Activated CD8-positive, alpha-beta T cell treated with anti-CD3 and anti-CD28 coated beads for 36 hours (primary cell): ENCODE measurements at regions not wholly inside any gene's neighbourhood (a gene's known extent, or its start where the extent isn't known, plus 50 kb on each side); places are given as distances from the start of the nearest gene placed in this dataset.

Source experiments
- ATAC-seq: fragments of 200-7000 bp; cut with Tn5 transposase; one replicate; pipeline ENCODE4 v1.10.0; 2021; ENCODE audit warnings: mild to moderate bottlenecking, moderate library complexity
- CTCF ChIA-PET: fragments of 350-600 bp; sonication (Branson Sonifier 250); formaldehyde crosslinking; loops from one replicate; lab custom pipeline; 2021; ENCODE audit warnings: antibody characterized with exemption; lab: Charles Lee
- POLR2A ChIA-PET: fragments of 350-600 bp; sonication (Branson Sonifier 250); formaldehyde crosslinking; loops from one replicate; lab custom pipeline; 2021; ENCODE audit warnings: antibody characterized with exemption; lab: Charles Lee
- DNase-seq: peaks from one replicate; pipeline ENCODE4 v3.0.0-alpha.2; 2020
- H3K27ac Mint-ChIP-seq: one replicate; pipeline ENCODE4 v1.8.0; 2021; ENCODE audit warnings: mild to moderate bottlenecking, mixed read lengths
- H3K27me3 Mint-ChIP-seq: one replicate; pipeline ENCODE4 v1.8.0; 2021; ENCODE audit warnings: mixed read lengths
- H3K36me3 Mint-ChIP-seq: one replicate; pipeline ENCODE4 v1.8.0; 2021; ENCODE audit warnings: low read depth, mixed read lengths
- H3K4me1 Mint-ChIP-seq: one replicate; pipeline ENCODE4 v1.8.0; 2021; ENCODE audit warnings: low read depth, mixed read lengths
- H3K4me3 Mint-ChIP-seq: one replicate; pipeline ENCODE4 v1.8.0; 2021; ENCODE audit warnings: mild to moderate bottlenecking, moderate library complexity, mixed read lengths
- H3K9me3 Mint-ChIP-seq: one replicate; pipeline ENCODE4 v1.8.0; 2021; ENCODE audit warnings: mixed read lengths
- intact Hi-C: fragments of 100-400 bp; cut with micrococcal nuclease; formaldehyde crosslinking; loops from one replicate; pipeline ENCODE4 v1.10.0; 2022
- TF ChIP-seq, protein P1 (sequence below): fragments of 200-600 bp; IDR thresholded peaks from one replicate; pipeline ENCODE4 v1.8.0; 2022; ENCODE audit warnings: antibody characterized with exemption, mild to moderate bottlenecking

DNA sequence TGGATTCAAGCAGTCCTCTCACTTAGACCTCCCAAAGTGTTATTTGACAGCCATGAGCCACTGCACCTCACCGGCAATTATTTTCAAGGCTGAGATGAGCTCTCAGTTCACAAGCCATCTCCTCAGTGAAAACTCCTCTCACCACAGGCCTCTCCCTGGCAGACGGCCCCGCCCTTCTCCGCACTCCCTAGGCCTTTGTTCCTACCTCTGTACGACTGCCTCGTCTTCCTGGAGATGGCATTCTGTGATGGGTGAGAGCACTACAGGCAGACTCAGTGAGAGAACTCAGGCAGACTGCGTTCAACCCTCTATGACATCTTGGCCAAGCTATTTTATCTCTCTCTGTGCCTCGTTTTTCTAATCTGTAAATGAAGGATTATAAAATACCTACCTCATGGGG is 67.0 kb upstream of the TPM1 start:
- Mint-ChIP-seq H3K36me3 (no peaks in the 10 kb centered on the region), H3K4me3 (no peak overlapping the region), H3K27me3 (peaks cover 4% of the 10 kb centered on the region), H3K9me3 (no peaks in the 10 kb centered on the region), H3K27ac (no peak overlapping the region), H3K4me1 (no peaks in the 10 kb centered on the region)
- ATAC-seq (no peak), DNase-seq (no peak)
- TF ChIP-seq, protein P1, sequence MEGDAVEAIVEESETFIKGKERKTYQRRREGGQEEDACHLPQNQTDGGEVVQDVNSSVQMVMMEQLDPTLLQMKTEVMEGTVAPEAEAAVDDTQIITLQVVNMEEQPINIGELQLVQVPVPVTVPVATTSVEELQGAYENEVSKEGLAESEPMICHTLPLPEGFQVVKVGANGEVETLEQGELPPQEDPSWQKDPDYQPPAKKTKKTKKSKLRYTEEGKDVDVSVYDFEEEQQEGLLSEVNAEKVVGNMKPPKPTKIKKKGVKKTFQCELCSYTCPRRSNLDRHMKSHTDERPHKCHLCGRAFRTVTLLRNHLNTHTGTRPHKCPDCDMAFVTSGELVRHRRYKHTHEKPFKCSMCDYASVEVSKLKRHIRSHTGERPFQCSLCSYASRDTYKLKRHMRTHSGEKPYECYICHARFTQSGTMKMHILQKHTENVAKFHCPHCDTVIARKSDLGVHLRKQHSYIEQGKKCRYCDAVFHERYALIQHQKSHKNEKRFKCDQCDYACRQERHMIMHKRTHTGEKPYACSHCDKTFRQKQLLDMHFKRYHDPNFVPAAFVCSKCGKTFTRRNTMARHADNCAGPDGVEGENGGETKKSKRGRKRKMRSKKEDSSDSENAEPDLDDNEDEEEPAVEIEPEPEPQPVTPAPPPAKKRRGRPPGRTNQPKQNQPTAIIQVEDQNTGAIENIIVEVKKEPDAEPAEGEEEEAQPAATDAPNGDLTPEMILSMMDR = no peak
- ChIA-PET CTCF (no interaction called here), POLR2A (no interaction called here)
- intact Hi-C loops = no loop called here

DNA sequence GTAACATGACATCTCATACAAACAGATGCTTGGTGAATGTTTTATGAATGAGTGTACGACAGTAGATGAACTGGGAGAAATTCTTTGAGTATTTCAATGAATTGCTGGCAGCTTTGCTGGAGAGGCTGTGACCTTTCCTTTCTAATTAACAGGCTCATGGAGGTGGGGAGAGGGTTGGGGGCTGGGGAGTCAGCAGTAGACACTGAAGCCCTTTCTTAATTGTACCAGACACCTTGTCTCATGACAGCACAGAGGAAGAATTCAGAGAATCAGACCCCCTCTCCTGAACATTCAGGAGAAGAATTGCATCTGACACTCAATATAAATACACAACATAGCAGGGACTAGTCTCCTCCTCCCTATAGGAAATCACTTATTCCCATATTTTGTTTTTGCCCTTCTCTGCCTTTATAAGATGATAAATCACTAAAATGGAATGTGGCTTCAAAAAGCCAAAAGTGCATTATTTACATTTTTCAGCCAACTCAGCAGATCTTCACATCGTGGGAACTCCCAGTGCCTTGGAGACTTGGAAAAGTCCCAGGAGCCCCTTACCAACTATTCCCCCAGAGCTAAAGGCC is 66.2 kb upstream of the TPM1 start:
- H3K4me3 Mint-ChIP-seq = no peak overlapping the region
- no peaks in the 10 kb centered on the region for H3K9me3 Mint-ChIP-seq
- H3K27me3 Mint-ChIP-seq = peaks cover 4% of the 10 kb centered on the region
- no peak overlapping the region for H3K27ac Mint-ChIP-seq
- TF ChIP-seq, protein P1 = no peak
- H3K4me1 Mint-ChIP-seq = no peaks in the 10 kb centered on the region
- no peak for ATAC-seq
- no peaks in the 10 kb centered on the region for H3K36me3 Mint-ChIP-seq
- POLR2A ChIA-PET = no interaction called here
- CTCF ChIA-PET = no interaction called here
- intact Hi-C loops = no loop called here
- no peak for DNase-seq

DNA sequence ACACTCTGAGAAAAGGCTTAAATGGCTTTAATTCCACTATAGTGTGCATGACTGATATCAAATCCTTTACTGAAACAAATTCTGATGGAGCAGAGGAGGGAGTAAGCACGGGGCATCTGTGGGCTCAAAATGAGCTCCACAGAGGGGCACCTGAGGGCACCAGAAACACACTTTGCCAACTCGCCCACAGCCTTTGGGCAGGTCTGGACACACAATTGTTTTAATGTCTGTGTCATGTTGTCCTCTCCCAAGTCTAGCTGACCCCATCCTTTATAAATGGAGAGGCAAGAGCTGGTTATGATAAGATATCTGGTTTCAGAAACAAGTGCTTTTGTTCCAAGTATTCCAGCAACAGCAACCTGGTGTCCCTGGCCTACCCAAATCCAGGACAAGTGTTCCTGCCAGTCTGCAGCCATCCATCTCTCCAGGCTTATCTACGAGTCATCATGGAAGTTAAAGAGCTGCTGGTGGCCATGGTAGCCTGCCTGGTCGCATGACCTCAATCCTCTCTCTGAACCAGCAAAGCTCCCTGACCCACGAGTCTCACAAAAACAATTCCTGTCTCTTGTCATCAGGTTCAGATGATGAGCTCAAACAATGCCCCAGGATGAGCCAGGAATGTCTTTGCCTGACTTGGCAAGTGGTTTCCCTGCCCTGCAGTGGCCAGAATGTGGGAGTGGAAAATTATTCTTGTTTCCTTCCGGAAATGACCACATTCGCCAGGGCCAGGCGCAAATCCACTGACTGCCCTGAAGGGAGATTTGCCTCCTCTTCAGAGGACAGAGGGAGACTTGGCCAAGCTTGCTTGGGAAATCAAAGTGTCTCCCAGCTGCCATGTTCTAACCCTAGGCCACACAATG is 64.4 kb upstream of the TPM1 start:
- CTCF ChIA-PET = no interaction called here
- no peaks in the 10 kb centered on the region for H3K36me3 Mint-ChIP-seq
- ATAC-seq (no peak), DNase-seq (no peak)
- no peak overlapping the region for H3K27ac Mint-ChIP-seq
- H3K4me1 Mint-ChIP-seq = no peaks in the 10 kb centered on the region
- H3K9me3 Mint-ChIP-seq = no peaks in the 10 kb centered on the region
- TF ChIP-seq, protein P1 = no peak
- intact Hi-C loops = no loop called here
- H3K4me3 Mint-ChIP-seq = no peak overlapping the region
- POLR2A ChIA-PET = no interaction called here
- H3K27me3 Mint-ChIP-seq = peaks cover 2% of the 10 kb centered on the region

DNA sequence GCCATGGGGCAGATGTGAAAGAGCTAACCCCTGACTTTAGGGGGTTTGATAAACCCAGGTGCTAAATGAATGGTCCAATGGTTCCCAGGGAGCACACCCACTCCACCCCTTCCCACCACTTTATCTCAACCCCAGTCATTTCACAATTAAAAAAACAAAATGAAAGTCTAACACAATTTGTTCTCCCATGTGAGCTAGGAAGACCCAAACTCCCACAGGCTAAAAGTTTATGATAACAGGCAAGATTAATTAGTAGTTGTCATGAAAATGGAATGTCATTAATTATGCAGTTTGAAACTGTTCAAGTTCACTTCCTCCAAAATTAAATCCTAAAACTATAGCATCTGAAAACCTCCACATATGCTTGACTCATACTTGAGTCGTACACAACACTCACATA is 63.3 kb upstream of the TPM1 start:
- no peaks in the 10 kb centered on the region for H3K9me3 Mint-ChIP-seq
- H3K4me3 Mint-ChIP-seq = no peak overlapping the region
- DNase-seq (no peak), ATAC-seq (no peak)
- CTCF ChIA-PET = no interaction called here
- H3K4me1 Mint-ChIP-seq = no peaks in the 10 kb centered on the region
- H3K27me3 Mint-ChIP-seq = peaks cover 7% of the 10 kb centered on the region
- POLR2A ChIA-PET = no interaction called here
- intact Hi-C loops = no loop called here
- no peaks in the 10 kb centered on the region for H3K36me3 Mint-ChIP-seq
- H3K27ac Mint-ChIP-seq = no peak overlapping the region
- TF ChIP-seq, protein P1 = no peak

DNA sequence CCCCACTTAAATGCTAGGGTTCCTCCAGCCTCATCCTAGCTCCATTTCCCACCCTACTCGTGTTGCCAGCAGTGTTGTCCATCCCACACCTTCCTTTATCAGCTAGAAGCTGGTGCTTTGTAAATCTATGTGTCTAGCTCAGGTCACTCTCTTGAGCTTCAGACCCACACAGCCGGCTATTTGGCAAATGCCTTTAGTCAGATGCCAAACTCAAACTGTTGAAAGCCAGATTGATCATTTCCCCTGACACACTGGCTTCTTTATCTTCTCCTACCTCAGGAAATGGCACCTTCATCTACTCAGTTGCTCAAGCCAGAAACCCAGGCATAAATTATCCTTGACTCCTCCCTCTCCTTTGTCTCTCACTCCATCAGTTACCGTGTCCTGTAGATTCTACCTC is 61.5 kb upstream of the TPM1 start:
- TF ChIP-seq, protein P1 = no peak
- ATAC-seq (no peak), DNase-seq (no peak)
- Mint-ChIP-seq H3K9me3 (no peaks in the 10 kb centered on the region), H3K36me3 (no peaks in the 10 kb centered on the region), H3K4me3 (no peak overlapping the region), H3K27ac (no peak overlapping the region), H3K27me3 (peaks cover 14% of the 10 kb centered on the region), H3K4me1 (no peaks in the 10 kb centered on the region)
- CTCF ChIA-PET = no interaction called here
- intact Hi-C loops = no loop called here
- POLR2A ChIA-PET = no interaction called here
